IPS-15b (cell line): ENCODE measurements at regions not wholly inside any gene's neighbourhood (a gene's known extent, or its start where the extent isn't known, plus 50 kb on each side); places are given as distances from the start of the nearest gene placed in this dataset.

ENCODE experiments used
- H3K27me3 ChIP-seq: one replicate; pipeline ENCODE4 v1.6.1; 2013; ENCODE audit warnings: low read length; ENCODE audit not compliant: control insufficient read depth, insufficient read depth
- H3K36me3 ChIP-seq: one replicate; pipeline ENCODE4 v1.6.1; 2013; ENCODE audit warnings: low read length; ENCODE audit not compliant: control insufficient read depth, insufficient read depth
- H3K4me1 ChIP-seq: one replicate; pipeline ENCODE4 v1.6.1; 2013; ENCODE audit warnings: mild to moderate bottlenecking, low read length; ENCODE audit not compliant: control insufficient read depth, insufficient read depth
- H3K4me3 ChIP-seq: one replicate; pipeline ENCODE4 v1.5.1; 2013; ENCODE audit warnings: low read depth, low read length
- H3K9ac ChIP-seq: one replicate; pipeline ENCODE4 v1.6.1; 2013; ENCODE audit warnings: low read depth, mild to moderate bottlenecking, low read length
- H3K9me3 ChIP-seq: one replicate; pipeline ENCODE4 v1.6.1; 2013; ENCODE audit warnings: mild to moderate bottlenecking, low read length; ENCODE audit not compliant: control insufficient read depth, insufficient read depth

DNA sequence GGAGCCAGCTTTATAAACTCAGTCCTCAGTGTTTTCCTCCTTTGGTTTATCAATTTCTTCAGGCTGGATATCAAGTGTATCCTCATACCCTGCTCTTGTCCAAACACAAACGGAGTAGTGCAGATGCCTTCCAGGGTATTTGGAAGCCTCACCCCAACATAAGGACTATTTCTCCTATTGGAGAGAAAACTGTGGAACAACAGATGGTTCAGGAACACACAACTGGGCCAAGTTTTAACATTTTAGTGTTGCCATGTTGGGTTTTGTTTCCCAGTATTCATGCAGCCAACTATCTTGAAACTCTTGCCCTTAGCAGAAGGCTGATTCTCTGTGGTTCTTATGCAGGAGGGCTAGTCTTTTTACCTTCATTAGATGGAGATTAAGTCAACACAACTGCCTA is 398.1 kb downstream of the GABRB3 start:
- no peaks in the 10 kb centered on the region for H3K27me3 ChIP-seq
- H3K4me3 ChIP-seq = no peak overlapping the region
- H3K36me3 ChIP-seq = no peaks in the 10 kb centered on the region
- no peaks in the 10 kb centered on the region for H3K4me1 ChIP-seq
- H3K9ac ChIP-seq = no peak overlapping the region
- H3K9me3 ChIP-seq = no peaks in the 10 kb centered on the region

DNA sequence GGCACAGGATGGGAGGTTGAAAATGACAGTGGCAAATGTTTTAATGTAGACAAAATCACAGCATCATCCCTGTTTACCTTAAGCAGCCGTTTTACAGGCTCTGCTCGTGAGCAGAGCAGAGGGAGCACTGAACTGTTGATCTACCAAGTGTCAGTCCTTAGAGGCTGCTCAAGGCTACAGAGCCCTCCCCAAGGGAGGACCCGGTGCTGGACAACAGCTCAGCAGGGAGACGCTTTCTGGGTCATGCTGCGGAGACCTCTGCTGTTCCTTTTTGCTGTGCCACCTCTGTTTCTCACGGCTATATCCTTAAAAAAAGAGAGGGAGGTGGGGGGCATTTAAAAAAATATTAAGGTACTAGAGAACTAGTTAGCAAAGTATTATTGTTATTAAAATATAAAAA is 400.2 kb downstream of the GABRB3 start:
- Histone ChIP-seq H3K4me1 (no peaks in the 10 kb centered on the region), H3K36me3 (no peaks in the 10 kb centered on the region), H3K27me3 (no peaks in the 10 kb centered on the region), H3K4me3 (no peak overlapping the region), H3K9ac (no peak overlapping the region), H3K9me3 (no peaks in the 10 kb centered on the region)

DNA sequence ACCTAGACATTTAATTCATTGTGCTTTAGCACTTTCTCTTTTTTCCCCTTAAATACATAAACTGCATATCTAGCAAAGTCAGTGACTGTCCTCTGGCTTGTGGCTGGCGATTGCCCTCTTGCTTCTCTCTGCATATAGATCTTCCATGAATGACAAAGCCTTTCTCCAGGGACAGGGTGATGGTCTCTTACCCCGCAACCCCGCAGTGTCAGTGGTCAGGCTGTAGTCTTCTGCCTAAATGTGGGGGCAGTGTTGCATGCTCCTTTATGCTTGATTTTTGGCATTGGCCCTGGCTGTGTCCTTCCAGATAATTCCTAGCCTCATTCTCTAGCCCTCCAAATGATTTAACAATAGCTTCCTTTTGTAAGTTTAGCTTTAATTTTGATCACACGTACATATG is 407.8 kb downstream of the GABRB3 start:
- no peaks in the 10 kb centered on the region for H3K4me1 ChIP-seq
- no peak overlapping the region for H3K9ac ChIP-seq

GRCh38 chr15:26359855-26360254 is 413.0 kb downstream of the GABRB3 start:
- no peaks in the 10 kb centered on the region for H3K36me3 ChIP-seq
- H3K27me3 ChIP-seq = no peaks in the 10 kb centered on the region
- no peaks in the 10 kb centered on the region for H3K4me1 ChIP-seq
- H3K9me3 ChIP-seq = no peaks in the 10 kb centered on the region
- no peak overlapping the region for H3K4me3 ChIP-seq
- H3K9ac ChIP-seq = no peak overlapping the region

More for the DNA sequence above, 407.8 kb downstream of the GABRB3 start:
- Histone ChIP-seq H3K27me3 (no peaks in the 10 kb centered on the region), H3K9me3 (no peaks in the 10 kb centered on the region), H3K36me3 (no peaks in the 10 kb centered on the region), H3K4me3 (no peak overlapping the region)

DNA sequence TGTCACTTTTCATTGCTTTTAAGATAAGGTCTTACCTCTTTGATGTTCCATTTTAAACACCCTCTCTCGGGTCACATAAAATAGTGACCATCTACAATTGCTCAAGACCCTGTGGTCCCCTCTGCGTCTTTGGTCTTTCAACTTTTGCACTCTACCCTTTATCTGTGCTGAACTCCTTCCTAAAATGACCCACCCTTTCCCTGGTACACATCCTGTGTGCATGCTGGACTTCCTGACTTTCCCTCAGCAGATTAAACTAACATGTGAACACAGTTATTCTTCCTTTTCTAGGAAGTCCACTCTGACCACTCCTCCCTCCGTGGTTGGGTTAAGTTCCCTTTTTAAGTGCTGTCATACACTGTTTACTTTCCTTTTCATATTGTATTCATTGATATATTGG is 414.2 kb downstream of the GABRB3 start:
- Histone ChIP-seq H3K9ac (no peak overlapping the region), H3K9me3 (no peaks in the 10 kb centered on the region), H3K4me3 (no peak overlapping the region), H3K27me3 (no peaks in the 10 kb centered on the region), H3K36me3 (no peaks in the 10 kb centered on the region), H3K4me1 (no peaks in the 10 kb centered on the region)

DNA sequence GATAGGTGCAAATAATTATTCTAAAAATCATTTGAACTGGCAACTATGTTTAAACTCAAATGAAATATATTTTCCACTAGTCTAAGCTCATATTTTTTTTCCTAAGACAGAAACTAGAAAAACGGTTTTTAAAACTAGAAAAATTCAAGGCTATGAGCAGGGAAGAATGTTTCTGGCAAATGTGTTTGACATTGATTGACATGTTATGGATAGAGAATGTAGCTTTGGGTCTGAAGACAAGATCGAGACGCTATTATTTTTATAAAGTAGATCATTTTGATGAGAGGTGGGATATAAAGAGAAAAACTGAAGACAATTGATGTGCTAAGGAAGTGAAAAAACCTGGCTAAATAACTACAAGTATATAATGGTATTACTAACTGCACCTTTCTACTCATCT is 415.2 kb downstream of the GABRB3 start:
- Histone ChIP-seq H3K4me3 (no peak overlapping the region), H3K27me3 (no peaks in the 10 kb centered on the region), H3K36me3 (no peaks in the 10 kb centered on the region), H3K9me3 (no peaks in the 10 kb centered on the region), H3K9ac (no peak overlapping the region), H3K4me1 (no peaks in the 10 kb centered on the region)

DNA sequence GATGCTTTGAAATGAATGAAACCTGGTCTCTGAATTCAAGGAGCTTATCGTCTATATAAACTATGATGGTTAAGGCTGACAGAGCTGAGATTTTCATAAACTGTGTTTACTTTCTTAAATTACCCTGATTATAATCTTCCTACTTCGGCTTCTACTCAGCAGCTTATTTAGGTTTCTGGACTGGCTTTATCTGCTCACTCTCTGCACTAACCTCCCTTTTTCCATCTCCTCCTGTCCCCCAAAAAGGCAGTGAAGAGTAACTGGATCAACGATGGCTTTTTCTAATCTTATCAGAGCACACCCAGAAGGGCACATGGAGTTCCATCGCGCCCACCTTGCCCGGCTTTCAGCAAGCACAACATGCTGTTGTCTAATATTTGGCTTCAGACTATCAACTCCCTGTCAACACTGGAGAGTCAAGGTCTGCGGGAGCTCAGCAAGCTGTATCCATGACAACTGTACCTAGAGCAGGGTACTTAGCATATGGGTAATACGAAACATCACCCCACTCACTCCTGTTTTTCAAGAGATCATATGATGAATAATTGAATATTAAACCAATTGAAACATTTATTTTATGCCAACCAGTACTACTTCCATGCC is 417.3 kb downstream of the GABRB3 start:
- no peaks in the 10 kb centered on the region for H3K9me3 ChIP-seq
- no peaks in the 10 kb centered on the region for H3K36me3 ChIP-seq
- no peaks in the 10 kb centered on the region for H3K27me3 ChIP-seq
- H3K9ac ChIP-seq = no peak overlapping the region
- H3K4me1 ChIP-seq = no peaks in the 10 kb centered on the region
- no peak overlapping the region for H3K4me3 ChIP-seq

DNA sequence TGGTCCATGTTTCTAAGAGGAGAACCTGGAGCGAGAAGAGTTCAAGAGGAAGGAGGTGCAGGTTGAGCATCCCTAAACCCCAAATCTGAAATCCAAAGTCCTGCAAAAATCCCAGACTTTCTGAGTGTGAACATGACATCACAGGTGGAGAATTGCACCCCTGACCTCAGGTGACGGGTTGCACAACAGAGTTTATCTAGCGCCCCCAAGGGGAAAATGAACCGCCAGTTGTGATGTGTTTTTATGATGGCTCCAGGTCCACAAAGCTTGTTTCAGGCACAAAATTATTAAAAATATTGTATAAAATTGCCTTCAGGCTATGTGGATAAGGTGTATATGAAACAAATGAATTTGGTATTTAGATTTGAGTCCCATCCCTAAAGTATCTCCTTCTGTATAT is 420.0 kb downstream of the GABRB3 start:
- no peak overlapping the region for H3K4me3 ChIP-seq
- H3K4me1 ChIP-seq = no peaks in the 10 kb centered on the region
- no peak overlapping the region for H3K9ac ChIP-seq
- H3K27me3 ChIP-seq = no peaks in the 10 kb centered on the region
- no peaks in the 10 kb centered on the region for H3K9me3 ChIP-seq
- H3K36me3 ChIP-seq = no peaks in the 10 kb centered on the region

DNA sequence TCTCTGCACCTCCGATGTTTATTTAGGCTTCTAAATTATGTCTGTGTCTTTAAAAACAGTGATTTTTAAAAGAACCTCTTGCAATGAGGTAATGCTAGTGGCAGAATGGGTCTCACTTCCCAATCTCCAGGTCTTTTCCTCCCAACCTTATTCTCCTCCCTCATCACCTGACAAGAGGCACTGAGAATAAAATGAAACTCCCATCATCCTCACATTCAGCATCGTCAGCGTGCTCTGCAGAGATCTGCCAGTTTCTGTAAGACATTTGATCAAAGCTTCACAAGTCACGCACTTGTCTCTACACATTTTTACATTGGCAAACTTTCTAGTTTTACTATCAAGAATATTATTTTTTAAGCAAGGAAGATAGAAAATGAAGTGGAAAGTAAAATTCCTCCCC is 420.5 kb downstream of the GABRB3 start:
- Histone ChIP-seq H3K4me3 (no peak overlapping the region), H3K36me3 (no peaks in the 10 kb centered on the region), H3K27me3 (no peaks in the 10 kb centered on the region), H3K9ac (no peak overlapping the region), H3K9me3 (no peaks in the 10 kb centered on the region), H3K4me1 (no peaks in the 10 kb centered on the region)

DNA sequence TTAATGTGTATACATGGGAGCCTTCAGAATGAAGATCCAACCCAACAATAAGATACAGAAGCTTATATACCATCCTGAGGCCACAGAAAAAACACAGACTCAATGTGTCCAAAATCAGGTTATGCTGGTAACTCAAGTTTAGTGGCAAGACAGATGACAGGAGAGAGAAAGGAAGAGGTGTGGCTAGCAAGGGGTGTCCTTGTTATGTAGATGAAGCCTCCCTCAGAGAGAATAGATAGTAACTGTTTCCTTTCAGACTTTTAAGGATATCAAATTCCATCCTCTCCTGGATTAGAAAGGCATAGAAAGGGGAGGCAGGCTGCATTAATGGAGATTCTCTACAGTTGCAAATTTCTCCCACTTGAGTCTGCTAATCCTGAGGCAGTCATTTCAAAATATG is 447.4 kb downstream of the GABRB3 start:
- Histone ChIP-seq H3K9ac (no peak overlapping the region), H3K36me3 (no peaks in the 10 kb centered on the region), H3K27me3 (no peaks in the 10 kb centered on the region), H3K9me3 (peaks cover 2% of the 10 kb centered on the region), H3K4me3 (no peak overlapping the region), H3K4me1 (peaks cover 4% of the 10 kb centered on the region)

- peaks cover 2% of the 10 kb centered on the region for H3K9me3 ChIP-seq
- no peaks in the 10 kb centered on the region for H3K27me3 ChIP-seq
- H3K4me1 ChIP-seq = peaks cover 4% of the 10 kb centered on the region
- no peaks in the 10 kb centered on the region for H3K36me3 ChIP-seq
- H3K9ac ChIP-seq = no peak overlapping the region
- no peak overlapping the region for H3K4me3 ChIP-seq
Observed at GRCh38 chr15:26323566-26323965, 449.3 kb downstream of the GABRB3 start.

DNA sequence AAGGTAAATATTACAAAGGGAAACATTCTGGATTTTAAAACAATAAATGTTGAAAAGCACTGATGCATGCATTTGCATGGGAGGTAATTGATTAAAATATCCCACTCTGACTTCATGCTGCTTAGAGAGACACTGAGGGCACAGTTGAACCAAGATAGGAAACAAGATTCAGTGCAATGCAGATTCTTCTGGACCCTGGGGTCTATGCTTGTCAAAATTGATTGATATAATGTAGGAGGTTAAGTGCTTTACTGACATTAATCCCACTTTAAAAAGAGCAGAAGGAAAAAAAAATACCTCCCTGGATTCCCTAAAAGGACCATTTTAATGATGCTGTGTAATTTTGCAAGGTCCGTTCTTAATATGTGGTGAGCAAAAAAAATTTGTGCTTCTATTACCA is 454.2 kb downstream of the GABRB3 start:
- Histone ChIP-seq H3K9ac (no peak overlapping the region), H3K36me3 (no peaks in the 10 kb centered on the region), H3K27me3 (no peaks in the 10 kb centered on the region), H3K4me1 (no peaks in the 10 kb centered on the region), H3K4me3 (no peak overlapping the region), H3K9me3 (no peaks in the 10 kb centered on the region)
